GM10266 (cell line): ENCODE measurements at regions not wholly inside any gene's neighbourhood (a gene's known extent, or its start where the extent isn't known, plus 50 kb on each side); places are given as distances from the start of the nearest gene placed in this dataset.
"Not testable (repeated sequence)": the region's sequence is repeated elsewhere in the genome, so short reads cannot be mapped to it uniquely, and the experiment has no call there.

ENCODE experiments used
- DNase-seq: peaks from one replicate; pipeline ENCODE4 v3.0.0; 2012; ENCODE audit errors: extremely low spot score
- TF ChIP-seq, protein P1 (sequence below): IDR thresholded peaks from 2 replicates; pipeline ENCODE4 v1.5.1; 2012; ENCODE audit warnings: mild to moderate bottlenecking, low read depth; ENCODE audit not compliant: control insufficient read depth, insufficient read depth; ENCODE audit errors: missing control alignments

- TF ChIP-seq, protein P1, sequence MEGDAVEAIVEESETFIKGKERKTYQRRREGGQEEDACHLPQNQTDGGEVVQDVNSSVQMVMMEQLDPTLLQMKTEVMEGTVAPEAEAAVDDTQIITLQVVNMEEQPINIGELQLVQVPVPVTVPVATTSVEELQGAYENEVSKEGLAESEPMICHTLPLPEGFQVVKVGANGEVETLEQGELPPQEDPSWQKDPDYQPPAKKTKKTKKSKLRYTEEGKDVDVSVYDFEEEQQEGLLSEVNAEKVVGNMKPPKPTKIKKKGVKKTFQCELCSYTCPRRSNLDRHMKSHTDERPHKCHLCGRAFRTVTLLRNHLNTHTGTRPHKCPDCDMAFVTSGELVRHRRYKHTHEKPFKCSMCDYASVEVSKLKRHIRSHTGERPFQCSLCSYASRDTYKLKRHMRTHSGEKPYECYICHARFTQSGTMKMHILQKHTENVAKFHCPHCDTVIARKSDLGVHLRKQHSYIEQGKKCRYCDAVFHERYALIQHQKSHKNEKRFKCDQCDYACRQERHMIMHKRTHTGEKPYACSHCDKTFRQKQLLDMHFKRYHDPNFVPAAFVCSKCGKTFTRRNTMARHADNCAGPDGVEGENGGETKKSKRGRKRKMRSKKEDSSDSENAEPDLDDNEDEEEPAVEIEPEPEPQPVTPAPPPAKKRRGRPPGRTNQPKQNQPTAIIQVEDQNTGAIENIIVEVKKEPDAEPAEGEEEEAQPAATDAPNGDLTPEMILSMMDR: no peak
- no peak for DNase-seq
Measured at GRCh38 chr2:192932376-192932775, 737.6 kb upstream of the TMEFF2 start.

DNA sequence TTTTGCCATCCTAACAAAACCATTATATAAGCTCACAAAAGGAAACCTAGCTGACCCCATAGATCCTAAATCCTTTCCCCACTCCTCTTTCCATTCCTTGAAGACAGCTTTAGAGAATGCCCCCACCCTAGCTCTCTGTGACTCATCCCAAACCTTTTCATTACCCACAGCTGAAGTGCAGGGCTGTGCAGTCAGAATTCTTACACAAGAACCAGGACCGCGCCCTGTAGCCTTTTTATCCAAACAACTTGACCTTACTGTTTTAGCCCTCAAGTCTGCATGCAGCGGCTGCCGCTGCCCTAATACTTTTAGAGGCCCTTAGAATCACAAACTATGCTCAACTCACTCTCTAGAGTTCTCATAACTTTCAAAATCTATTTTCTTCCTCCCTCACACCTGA is 726.9 kb upstream of the TMEFF2 start:
- DNase-seq: not testable (repeated sequence)

GRCh38 chr2:192901446-192901845 is 706.7 kb upstream of the TMEFF2 start:
- DNase-seq: no peak
- TF ChIP-seq, protein P1: no peak

- TF ChIP-seq, protein P1: no peak
- no peak for DNase-seq
Measured at GRCh38 chr2:192899466-192899865, 704.7 kb upstream of the TMEFF2 start.

DNA sequence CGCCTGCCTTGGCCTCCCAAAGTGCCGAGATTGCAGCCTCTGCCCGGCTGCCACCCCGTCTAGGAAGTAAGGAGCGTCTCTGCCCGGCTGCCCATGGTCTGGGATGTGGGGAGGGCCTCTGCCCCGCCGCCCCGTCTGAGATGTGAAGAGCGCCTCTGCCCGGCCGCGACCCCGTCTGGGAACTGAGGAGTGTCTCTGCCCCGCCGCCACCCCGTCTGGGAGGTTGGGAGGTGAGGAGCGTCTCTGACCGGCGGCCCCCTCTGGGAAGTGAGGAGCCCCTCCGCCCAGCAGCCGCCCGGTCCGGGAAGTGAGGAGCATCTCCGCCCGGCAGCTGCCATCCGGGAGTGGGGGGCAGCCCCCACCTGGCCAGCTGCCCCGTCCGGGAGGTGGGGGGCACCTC is 699.2 kb upstream of the TMEFF2 start:
- not testable (repeated sequence) for DNase-seq

DNA sequence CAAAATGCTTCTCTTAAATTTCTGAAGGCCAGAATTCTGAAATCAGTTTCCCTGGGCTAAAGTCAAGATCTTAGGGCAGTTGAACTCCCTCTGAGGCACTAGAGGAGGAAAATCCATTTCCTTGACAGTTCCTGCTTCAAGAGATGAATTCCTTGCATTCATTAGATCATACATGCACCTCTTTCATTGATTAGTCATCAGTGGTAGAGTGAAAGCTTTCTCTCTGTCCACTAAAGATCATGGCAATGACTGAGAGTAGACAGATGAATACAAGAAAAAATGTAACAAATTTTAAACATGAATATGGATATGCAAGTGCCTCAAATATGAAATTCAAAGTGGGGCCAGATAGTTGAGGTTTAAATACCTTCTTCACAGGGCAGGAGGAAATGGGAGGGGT is 693.4 kb upstream of the TMEFF2 start:
- DNase-seq: no peak
- TF ChIP-seq, protein P1: no peak

DNA sequence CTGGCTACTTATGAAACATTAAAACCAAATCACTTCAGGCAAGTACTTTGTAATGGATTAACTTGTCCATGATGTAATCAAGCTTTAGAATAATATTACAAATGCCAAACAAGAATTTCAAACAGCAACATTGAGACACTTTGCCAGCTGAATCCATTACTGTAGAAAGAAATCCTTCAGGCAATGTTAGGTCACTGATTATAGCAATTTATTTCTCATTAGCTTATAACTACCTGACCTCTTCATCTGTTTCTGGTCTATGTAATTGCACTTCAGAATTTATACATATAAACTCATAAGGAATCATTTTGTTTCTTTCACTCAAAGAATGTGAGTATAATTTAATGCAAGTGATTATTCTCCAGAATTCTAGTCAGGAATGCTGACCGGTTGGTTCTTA is 692.6 kb upstream of the TMEFF2 start:
- TF ChIP-seq, protein P1: no peak
- DNase-seq: no peak

DNA sequence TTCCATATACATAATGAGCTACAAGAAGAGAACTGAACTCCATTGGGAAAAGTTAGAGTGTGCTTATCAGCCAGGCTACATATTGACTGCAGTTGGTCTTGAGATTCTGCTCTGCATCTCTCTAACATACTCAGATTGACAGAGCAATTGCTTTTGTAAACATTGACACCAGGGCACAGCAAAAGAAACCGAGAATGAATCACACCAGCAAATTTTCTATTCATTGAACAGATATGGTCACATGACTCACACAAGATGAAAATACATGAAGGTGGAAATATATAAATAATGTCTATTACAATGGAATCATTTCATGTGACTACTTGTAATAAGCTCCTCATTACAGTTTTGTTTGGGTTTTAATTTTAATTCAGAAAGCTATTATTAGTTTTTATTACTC is 691.9 kb upstream of the TMEFF2 start:
- DNase-seq: no peak
- TF ChIP-seq, protein P1: no peak

DNA sequence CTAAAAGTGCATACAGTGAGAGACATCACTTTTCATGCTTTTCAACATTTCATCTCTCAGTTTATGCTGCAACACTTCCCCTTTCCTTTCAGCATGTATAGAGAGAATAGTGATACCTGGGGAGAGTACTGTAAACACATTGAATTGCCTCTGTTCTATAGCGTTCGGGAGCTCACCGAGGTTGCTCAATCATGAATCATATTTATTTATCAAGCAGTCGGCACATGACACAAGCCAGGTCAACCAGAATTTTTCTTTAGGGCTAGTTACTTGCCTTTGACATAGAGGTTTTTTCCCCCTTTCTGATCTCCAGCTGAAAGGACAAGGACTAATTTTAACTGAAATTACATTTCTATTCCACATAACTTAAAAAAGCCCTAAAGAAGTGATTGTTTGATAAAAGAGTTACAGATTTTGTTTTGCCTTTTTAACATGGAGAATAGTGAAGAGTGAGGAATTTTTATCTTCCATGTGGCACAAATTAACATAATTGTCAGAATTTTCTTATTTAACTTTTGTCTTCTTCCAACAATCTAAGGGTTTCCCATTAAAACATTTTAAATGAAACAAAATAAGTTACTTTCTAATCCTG is 690.9 kb upstream of the TMEFF2 start:
- TF ChIP-seq, protein P1: no peak
- DNase-seq: no peak
